Middle frontal gyrus (tissue), 1 donor: ENCODE measurements at regions not wholly inside any gene's neighbourhood (a gene's known extent, or its start where the extent isn't known, plus 50 kb on each side); places are given as distances from the start of the nearest gene placed in this dataset.

Experiments
- DNase-seq: peaks from one replicate; pipeline ENCODE4 v3.0.0-alpha.2; 2015; ENCODE audit warnings: low spot score; ENCODE audit errors: extremely low spot score

DNA sequence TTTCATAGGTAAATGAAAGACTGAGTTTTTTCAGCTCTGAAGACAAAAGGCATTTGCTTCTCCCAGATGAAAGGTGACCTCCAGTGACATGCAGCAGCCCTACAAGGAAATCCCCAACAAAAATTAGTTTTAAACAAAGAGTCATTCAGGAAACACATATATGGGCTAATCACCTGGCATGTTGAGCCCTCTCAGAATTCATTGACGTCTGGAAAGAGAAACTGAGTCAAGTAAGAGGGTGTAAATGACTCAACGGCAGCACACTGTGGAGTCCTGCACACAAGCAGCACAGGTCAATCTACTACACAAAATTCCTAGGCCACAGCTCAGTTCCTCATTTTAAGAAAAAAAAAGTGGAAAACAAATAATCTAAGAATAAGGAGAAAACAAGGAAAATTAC lies 592.3 kb downstream of the EPHA7 start:
- DNase-seq, result no peak

DNA sequence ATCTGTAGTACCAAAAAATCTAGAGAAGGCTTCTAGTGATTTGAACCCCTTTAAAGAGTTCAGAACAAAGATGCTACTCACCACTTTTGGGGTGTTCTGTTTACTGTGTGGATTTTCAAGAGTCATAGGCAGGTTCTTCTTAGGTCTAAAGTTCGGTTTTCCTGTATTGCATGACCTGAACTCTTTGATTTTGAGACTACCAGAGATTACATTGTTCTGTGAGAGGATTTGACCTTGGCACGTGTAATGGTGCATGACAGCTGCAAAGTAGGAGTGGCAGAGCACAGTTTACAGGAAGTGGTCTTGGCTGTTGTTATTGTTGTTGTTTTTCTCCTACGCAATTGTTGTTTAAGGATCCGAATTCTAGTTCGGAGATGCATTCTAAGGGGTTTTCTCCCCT lies 592.7 kb downstream of the EPHA7 start:
- no peak for DNase-seq

DNA sequence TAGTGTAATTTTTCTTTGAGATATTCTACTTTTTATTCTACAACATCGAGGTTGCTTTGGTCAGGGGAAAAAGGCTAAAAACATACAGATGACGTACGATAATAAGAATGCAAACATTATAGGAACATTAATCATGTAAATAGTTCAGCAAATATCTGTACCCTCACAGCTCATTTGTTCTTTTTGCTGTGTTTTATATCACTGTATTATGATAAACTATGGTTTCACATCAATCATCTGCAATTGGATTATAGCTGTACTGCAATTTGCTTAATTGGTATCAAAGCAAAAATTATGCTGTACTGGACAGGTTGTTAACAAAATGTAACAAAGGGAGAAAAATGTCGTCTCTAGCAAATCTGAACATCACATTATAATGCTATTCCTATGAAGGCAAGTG lies 597.1 kb downstream of the EPHA7 start:
- no peak for DNase-seq

DNA sequence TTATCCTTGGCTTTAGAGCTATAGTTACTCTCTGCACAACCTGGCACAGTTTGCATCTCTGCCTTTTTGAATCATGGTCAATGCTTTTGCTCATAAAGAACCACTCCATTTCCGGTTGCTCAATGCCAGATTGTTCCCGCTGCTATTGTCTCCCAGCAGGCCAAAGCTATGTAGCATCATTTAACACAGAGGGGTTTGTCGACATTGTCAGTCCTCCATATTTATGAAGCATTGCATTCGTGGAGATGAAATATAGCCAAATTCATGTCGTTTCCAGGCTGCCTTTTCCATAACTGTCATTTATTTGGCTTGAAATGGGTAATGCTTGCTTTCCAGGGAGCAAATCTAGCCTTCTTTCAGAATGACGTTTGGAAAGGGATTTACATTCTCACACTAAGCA lies 598.8 kb downstream of the EPHA7 start:
- DNase-seq, result no peak

DNA sequence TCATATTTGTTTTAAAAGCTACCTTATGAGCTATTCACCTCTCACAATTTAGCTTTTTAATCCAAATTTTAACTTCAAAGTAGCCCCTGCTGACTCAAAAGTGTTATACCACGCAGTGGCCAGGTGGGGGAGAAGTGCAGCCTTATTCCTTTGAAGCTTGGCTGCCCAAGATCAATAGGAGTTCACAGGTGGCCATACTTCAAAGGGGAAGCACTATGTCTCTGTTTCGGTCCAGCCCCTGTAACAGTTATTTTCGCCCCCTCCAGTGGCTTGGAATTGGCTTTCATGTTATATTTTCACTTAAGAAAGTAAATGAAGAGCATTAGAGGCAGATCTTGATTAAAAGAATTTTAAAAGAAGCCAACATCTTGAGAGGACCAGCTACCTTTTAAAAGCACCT lies 608.4 kb downstream of the EPHA7 start:
- no peak for DNase-seq

DNA sequence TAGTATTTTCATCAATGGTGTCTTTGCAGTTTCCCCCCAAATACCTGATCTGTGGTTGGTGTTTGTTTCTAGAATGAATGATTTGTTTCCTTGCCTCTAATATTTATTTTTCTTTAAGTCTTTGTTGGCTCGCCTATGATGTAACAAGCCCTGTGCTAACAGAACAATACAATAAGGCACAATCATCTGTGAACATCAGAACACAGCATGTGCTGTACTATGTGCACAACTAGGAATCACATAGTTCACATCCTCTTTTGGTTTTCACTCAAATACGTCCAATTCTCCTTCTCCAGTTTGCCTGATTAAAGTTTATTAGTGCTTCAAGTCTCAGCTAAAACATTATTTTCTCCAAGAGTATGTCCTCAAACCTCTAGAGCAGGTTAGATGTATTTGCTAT lies 613.1 kb downstream of the EPHA7 start:
- DNase-seq, result no peak

DNA sequence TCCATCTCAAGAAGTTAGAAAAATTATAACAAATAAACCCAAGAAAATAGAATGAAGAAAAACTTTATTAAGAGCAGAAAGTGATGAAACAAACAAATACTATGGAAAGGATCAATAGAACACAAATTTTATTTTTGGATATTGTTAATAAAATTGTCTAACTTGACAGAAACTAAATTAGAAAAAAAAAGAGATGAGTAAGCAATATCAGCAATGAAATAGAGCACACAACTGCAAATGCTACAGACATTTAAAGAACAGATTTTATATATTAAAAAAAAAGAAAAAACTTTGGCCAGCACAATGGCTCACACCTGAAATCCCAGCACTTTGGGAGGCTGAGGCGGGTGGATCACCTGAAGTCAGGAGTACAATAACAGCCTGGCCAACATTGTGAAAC lies 628.0 kb downstream of the EPHA7 start:
- no peak for DNase-seq

DNA sequence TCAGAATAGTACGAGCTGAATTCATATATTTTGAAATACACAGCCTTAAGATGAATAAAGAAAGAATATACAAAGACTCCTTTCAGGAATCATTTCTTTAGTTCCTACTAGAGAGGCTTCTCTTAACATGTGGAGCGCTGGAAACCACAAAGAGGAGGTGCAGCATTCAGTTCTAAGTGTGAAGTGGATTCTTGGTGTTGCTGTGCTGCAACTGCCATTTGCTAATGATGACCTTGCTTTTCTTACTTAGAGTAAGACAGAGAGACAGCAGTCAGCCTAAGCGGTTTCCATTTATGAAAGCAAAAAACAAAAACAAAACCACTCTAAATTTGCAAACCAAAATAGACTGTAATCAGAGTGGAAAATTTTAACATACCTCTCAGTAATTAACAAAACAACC lies 629.0 kb downstream of the EPHA7 start:
- no peak for DNase-seq

DNA sequence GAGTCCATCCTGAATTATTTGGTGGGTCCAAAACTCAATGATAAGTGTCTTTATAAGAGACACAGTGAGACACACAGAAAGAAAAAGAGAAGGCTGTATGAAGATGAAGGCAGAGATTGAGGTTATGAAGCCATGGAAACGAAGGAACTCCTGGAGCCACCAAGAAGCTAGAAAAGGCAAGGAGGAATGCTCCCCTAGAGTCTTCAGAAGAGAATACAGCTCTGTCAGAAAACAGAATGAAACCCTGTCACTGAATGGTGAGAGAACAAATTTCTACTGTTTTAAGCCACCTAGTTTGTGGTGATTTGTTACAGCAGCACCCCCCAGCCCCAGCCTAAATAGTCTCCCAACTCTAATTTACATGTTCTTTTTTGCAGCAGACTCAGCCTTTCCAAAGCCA lies 635.1 kb downstream of the EPHA7 start:
- no peak for DNase-seq

DNA sequence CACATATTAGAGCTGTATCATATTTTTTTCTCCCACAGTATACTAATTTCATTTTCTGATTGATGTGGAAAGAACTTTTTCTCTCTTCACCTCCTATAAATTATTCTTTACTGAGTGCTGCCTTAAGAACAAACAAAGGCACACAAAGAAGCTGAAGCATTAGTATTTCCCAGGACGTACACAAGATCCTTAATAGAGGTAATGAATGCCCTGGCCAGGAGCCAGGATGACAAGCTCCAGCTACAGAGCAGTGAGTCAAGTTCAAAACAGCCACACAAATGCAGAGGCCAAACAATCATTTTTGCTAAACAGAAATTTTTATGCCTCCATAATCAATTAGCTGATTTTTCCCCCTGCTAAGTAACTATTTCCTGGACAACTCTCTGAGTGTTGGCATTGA lies 639.6 kb downstream of the EPHA7 start:
- DNase-seq, result no peak

DNA sequence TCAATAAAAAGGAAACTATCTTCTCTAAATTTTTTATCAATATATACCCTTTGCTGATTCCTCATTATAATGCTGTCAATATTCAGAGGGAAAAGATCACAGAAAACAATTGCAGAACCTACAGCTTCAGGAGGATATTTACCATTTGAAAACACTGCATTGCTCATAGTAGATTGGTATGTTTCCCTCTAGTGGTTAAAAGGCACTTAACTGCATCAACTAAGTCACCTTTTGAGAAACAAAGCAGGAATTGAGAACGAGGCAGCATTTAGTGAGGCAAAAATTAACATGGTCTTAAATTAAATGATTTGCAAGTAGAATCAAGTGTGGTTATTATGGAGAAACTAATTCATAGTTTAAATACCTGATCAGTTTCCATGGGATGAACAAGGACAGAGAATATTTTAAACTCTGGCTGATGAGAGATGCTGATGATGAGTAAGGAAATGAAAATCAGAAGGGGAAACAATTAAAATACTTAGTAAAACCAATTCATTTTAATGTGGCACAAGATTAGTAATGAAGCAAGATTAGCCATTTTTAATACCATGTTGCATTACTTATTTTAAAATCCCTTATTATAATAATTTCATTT lies 642.1 kb downstream of the EPHA7 start:
- peak; percentile 11 for DNase-seq

DNA sequence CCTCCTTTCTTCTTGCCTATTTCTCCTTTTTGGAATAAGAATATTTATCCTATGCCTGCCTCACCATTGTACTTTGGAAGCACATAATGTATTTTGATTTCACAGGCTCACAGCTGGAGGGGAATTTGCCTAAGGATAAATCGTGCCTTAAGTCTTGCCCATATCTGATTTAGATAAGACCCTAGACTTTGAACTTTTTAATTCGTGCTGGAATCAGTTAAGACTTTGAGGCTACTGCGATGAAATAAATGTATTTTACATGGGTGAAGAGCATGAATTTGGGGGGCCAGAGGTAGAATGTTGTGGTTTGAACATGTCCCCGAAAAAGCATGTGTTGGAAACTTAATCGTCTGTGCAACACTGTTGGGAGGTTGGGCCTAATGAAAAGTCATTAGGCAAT lies 648.8 kb downstream of the EPHA7 start:
- no peak for DNase-seq

DNA sequence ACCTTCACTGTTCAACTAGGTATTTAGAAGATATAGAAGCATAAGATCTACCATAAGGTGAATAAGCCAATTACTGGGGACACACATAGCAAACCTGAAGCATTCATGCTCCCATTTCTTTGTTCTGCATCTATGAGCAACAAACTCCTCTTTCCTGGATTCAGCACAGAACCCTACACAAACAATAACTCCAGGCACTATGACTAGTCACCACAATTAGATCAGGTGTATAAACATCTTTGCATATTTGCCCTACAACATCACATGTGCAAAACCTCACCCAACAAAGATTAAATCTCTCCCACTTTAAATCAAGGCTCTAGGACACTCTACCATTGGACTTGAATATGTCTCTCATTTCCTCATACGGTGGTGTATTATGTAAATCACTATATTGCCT lies 652.3 kb downstream of the EPHA7 start:
- DNase-seq, result no peak

DNA sequence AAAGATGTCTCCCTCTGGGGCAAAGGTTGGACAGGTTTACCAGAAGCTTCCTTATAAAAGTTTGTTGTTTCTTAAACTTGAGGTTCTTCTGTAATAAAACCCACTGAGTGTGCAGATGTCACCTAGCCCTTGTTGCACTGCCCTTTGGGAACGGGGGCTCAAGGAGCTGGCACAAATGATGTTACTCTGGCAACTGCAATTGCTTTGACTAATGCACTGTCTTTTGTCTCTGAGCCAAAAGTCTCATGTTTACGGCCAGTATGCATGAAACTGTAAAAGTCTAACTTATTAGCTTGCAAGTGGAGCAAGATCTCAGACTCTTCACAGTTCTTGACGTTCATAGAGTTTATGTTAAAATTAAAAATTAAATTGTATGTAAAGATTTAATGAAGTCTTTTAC lies 655.7 kb downstream of the EPHA7 start:
- no peak for DNase-seq

DNA sequence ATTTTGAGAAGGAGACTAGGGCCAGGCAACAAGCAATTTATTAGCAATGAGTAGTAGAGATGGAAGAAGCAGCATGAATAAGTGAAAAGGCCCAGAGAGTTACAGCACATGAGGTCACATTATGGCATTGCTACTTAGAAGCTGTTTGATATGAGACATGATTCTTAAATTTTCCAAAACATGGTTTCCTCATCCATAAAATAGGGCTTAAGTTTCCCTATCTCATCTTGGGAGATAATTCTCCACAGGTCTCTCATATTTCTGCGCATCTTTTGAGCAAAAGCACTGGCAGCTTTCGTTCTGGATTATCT lies 656.1 kb downstream of the EPHA7 start:
- DNase-seq, result no peak

DNA sequence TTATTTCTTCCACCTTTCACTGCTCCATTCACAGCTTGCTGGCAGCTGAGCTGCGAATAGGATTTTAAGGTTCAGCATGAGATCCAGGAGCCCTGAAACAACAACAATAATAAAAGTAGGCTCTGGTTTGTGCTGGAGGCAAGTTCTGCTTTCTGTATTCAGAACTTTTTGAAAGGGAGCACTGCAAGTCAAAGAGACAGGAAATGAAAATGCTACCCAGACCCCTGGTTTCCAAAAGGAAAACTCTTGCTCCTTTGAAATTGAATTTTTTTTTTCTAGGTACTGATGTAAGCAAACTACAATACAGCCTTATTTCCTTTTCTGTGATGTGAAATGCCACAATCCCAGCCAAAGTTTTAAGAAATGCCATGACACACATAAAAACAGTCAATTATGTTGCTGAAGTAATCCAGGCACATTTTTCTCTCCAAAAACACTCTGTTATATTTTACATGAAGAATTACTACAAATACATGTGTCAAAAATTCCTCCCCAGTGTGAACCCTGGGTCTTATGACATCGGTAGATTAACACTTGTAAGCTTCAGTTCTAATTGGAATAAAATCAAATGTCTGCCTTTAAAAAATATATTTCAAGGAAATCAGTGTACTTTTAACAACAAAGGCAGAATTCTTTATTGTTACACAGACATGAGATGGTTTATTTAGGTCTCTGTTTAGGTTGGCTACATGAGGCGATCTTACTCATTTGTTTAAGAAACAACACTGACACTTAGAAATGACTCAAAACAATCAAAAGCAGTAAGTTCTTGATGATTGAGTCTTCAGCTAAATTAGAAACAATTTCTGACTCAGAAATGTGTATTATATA lies 656.7 kb downstream of the EPHA7 start:
- no peak for DNase-seq

DNA sequence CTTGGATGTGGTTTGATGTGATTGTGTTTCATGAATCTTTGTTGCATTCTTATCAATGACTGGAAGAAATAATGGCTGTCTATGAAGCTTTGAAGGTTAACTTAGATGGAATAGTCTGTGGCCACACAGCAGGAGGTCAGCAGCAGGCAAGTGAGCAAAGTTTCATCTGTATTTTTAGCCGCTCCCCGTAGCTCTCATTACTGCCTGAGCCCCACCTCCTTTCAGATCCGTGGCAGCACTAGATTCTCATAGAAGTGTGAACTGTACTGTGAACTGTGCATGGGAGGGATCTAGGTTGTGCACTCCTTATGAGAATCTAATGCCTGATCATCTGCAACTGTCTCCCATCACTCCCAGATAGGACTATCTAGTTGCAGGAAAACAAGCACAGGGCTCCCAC lies 660.2 kb downstream of the EPHA7 start:
- no peak for DNase-seq

DNA sequence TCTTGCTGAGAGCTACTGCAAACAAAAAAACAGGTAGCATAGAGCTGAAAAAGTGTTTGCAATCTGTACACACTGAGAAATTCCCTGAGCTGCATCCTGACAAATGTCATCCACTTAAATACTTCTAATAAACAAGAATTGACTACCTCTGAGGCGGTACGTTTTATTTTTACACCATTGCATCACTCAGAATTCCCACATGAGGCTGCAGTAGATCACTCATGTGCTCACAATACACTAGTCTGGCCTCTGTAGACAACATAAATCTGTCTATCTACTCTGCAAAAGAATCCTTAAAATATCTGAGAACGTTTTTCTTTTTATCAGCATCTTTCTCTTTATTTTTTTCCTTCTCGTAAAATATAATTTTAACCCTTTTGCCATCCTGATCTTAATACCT lies 661.4 kb downstream of the EPHA7 start:
- no peak for DNase-seq

DNA sequence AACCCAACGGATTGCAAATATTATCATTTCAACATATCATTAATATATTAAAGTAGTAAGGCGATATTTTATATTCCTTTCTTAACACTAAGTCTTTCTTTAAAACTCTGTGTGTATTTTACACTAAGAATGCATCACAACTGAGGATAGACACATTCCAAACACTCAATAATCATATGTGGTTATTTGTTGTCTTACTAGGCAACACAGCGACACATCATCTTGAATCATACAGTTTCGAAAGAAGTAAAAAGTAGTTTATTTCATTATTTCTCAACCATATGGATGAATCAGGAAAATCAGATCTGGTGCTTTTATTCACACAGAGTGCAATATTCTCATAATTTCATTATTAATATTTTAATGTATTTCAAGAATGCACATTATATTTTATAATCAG lies 662.4 kb downstream of the EPHA7 start:
- no peak for DNase-seq

DNA sequence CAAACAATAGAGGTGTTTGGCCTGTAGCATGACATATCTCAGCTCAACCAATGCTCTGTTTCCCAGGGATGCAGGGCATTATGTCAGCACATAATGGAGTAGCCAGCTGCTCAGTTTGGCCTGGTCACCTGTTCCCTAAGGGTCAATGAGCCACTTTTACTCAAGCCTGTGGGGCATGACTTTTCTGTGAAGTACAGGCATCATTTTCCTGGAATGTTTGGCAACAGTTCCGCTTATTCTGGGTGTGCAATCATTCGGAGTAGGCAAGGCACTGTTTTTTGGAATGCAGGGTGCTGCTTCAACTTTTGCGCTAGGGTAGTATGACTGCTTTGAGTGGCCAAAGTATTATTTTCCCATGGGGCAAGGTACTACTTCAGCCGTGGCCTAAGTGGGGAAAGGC lies 665.4 kb downstream of the EPHA7 start:
- DNase-seq, result no peak

DNA sequence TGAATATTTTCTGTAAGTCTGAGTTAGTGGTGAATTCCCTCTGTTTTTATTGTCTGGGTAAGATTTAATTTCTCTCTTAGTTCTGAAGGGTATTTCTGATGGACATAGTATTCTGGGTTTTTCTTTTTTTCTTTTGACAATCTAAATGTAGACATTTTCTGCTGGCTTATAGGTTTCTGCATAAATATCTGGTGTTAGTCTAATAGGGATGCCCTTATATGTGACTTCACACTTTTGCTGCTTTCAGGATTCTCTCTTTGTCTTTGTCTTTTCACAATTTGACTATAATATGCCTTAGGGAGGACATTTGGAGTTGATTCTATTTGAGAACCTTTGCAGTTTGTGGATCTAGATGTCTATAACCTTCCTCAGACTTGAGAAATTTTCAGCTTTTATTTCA lies 667.2 kb downstream of the EPHA7 start:
- no peak for DNase-seq

DNA sequence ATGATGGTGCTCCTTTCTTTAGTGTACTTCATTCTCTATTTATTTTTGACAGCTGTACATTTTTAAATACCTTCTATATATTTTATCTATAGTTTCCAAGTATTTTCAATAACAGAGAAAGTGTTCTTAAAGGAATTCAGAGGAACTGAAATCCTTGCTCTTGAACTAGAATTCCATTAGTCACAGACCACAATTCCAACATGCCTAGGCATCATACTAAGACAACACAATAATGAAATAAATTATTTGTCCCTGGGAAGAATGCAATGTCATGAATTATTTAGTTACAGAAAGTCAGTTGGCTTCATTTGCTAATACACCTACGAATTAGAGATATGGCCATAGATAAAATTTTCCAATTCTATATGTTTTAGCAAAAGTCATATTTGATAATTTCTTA lies 671.2 kb downstream of the EPHA7 start:
- no peak for DNase-seq

DNA sequence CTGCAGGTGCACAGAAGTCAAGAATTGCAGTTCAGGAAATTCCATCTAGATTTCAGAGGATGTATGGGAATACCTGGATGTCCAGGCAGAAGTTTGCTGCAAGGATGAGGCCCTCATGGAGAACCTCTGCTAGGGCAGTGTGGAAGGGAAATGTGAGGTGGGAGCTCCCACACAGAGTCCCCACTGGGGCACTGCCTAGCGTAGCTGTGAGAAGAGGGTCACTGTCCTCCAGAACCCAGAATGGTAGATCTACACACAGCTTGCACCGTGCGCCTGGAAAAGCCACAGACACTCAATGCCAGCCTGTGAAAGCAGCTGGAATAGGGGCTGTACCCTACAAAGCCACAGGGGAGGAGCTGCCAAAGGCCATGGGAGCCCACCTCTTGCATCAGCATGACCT lies 681.4 kb downstream of the EPHA7 start:
- no peak for DNase-seq
